ENCODE measurements at regions not wholly inside any gene's neighbourhood (a gene's known extent, or its start where the extent isn't known, plus 50 kb on each side); places are given as distances from the start of the nearest gene placed in this dataset.

- Histone ChIP-seq H3K9me3 (ENCODE audit: insufficient read depth, low read depth, low read length) (no peaks in the 10 kb centered on the region), H3K27me3 (ENCODE audit: insufficient read depth, low read length) (no peaks in the 10 kb centered on the region), H3K4ac (ENCODE audit: low read depth, low read length) (no peak overlapping the region), H3K36me3 (ENCODE audit: control insufficient read depth in 1 of 2, insufficient read depth in 2 of 2, low read length in 2 of 2) (no peaks in the 10 kb centered on the region), H3K79me1 (ENCODE audit: low read length) (no peaks in the 10 kb centered on the region), H3K14ac (ENCODE audit: low read length) (no peak overlapping the region), H2BK12ac (ENCODE audit: low read length) (no peak overlapping the region), H3K27ac (ENCODE audit: low read depth, low read length) (no peak overlapping the region), H3K4me1 (ENCODE audit: control insufficient read depth in 1 of 2, insufficient read depth in 2 of 2, low read length in 2 of 2) (no peaks in the 10 kb centered on the region), H4K12ac (ENCODE audit: low read depth, low read length) (no peak overlapping the region), H2AK5ac (ENCODE audit: low read length) (no peak overlapping the region), H4K91ac (ENCODE audit: low read depth, low read length) (no peak overlapping the region), H3K23ac (ENCODE audit: low read length) (no peak overlapping the region), H3K4me3 (ENCODE audit: low read depth, low read length) (no peak overlapping the region), H2BK5ac (ENCODE audit: low read depth, low read length, poor library complexity) (no peak overlapping the region), H3K18ac (ENCODE audit: low read length) (no peak overlapping the region), H3K79me2 (ENCODE audit: control insufficient read depth, insufficient read depth, low read length, poor library complexity) (no peaks in the 10 kb centered on the region), H3K4me2 (ENCODE audit: low read length) (no peak overlapping the region), H2BK120ac (ENCODE audit: insufficient read depth, low read length, poor library complexity) (no peak overlapping the region), H4K8ac (ENCODE audit: low read depth, low read length) (no peak overlapping the region), H3K9ac (ENCODE audit: low read length) (no peak overlapping the region), H2AFZ (ENCODE audit: insufficient read depth, low read length, poor library complexity) (no peak overlapping the region)
- no peak for DNase-seq
- WGBS (ENCODE audit: extremely low coverage, insufficient coverage, insufficient read length) = no CpG with 5 or more reads among the region's 7 CpGs
These were observed 1968.7 kb upstream of the FLRT2 start for GRCh38 chr14:83561261-83561660.

- no peak overlapping the region for H3K18ac ChIP-seq (ENCODE audit: low read length)
These were observed 1963.4 kb upstream of the FLRT2 start for GRCh38 chr14:83566567-83566966.

GRCh38 chr14:83568141-83568540 lies 1961.8 kb upstream of the FLRT2 start:
- Histone ChIP-seq H3K36me3 (ENCODE audit: control insufficient read depth in 1 of 2, insufficient read depth in 2 of 2, low read length in 2 of 2) (no peaks in the 10 kb centered on the region), H2BK120ac (ENCODE audit: insufficient read depth, low read length, poor library complexity) (no peak overlapping the region)
- no CpG with 5 or more reads among the region's 1 CpG for WGBS (ENCODE audit: extremely low coverage, insufficient coverage, insufficient read length)

More at GRCh38 chr14:83566567-83566966, 1963.4 kb upstream of the FLRT2 start:
- Histone ChIP-seq H4K91ac (ENCODE audit: low read depth, low read length) (no peak overlapping the region), H3K4ac (ENCODE audit: low read depth, low read length) (no peak overlapping the region), H2BK5ac (ENCODE audit: low read depth, low read length, poor library complexity) (no peak overlapping the region), H3K4me3 (ENCODE audit: low read depth, low read length) (no peak overlapping the region), H3K4me1 (ENCODE audit: control insufficient read depth in 1 of 2, insufficient read depth in 2 of 2, low read length in 2 of 2) (no peaks in the 10 kb centered on the region), H2AK5ac (ENCODE audit: low read length) (no peak overlapping the region), H3K79me1 (ENCODE audit: low read length) (no peaks in the 10 kb centered on the region), H3K4me2 (ENCODE audit: low read length) (no peak overlapping the region), H2BK12ac (ENCODE audit: low read length) (no peak overlapping the region), H3K9me3 (ENCODE audit: insufficient read depth, low read depth, low read length) (no peaks in the 10 kb centered on the region), H4K8ac (ENCODE audit: low read depth, low read length) (no peak overlapping the region), H3K23ac (ENCODE audit: low read length) (no peak overlapping the region), H3K36me3 (ENCODE audit: control insufficient read depth in 1 of 2, insufficient read depth in 2 of 2, low read length in 2 of 2) (no peaks in the 10 kb centered on the region), H3K79me2 (ENCODE audit: control insufficient read depth, insufficient read depth, low read length, poor library complexity) (no peaks in the 10 kb centered on the region), H3K27ac (ENCODE audit: low read depth, low read length) (no peak overlapping the region), H4K12ac (ENCODE audit: low read depth, low read length) (no peak overlapping the region), H2BK120ac (ENCODE audit: insufficient read depth, low read length, poor library complexity) (no peak overlapping the region), H2AFZ (ENCODE audit: insufficient read depth, low read length, poor library complexity) (no peak overlapping the region), H3K27me3 (ENCODE audit: insufficient read depth, low read length) (no peaks in the 10 kb centered on the region), H3K14ac (ENCODE audit: low read length) (no peak overlapping the region), H3K9ac (ENCODE audit: low read length) (no peak overlapping the region)
- WGBS (ENCODE audit: extremely low coverage, insufficient coverage, insufficient read length) = no CpG with 5 or more reads among the region's 1 CpG
- DNase-seq = no peak

GRCh38 chr14:83575301-83575700 lies 1954.6 kb upstream of the FLRT2 start:
- no peak overlapping the region for H2AK5ac ChIP-seq (ENCODE audit: low read length)

More at GRCh38 chr14:83568141-83568540, 1961.8 kb upstream of the FLRT2 start:
- H3K4me3 ChIP-seq (ENCODE audit: low read depth, low read length) = no peak overlapping the region
- H4K8ac ChIP-seq (ENCODE audit: low read depth, low read length) = no peak overlapping the region
- H3K23ac ChIP-seq (ENCODE audit: low read length) = no peak overlapping the region
- no peaks in the 10 kb centered on the region for H3K9me3 ChIP-seq (ENCODE audit: insufficient read depth, low read depth, low read length)
- H3K79me1 ChIP-seq (ENCODE audit: low read length) = no peaks in the 10 kb centered on the region
- no peak overlapping the region for H2AFZ ChIP-seq (ENCODE audit: insufficient read depth, low read length, poor library complexity)
- H3K79me2 ChIP-seq (ENCODE audit: control insufficient read depth, insufficient read depth, low read length, poor library complexity) = no peaks in the 10 kb centered on the region
- H2BK12ac ChIP-seq (ENCODE audit: low read length) = no peak overlapping the region
- no peak overlapping the region for H3K27ac ChIP-seq (ENCODE audit: low read depth, low read length)
- H3K14ac ChIP-seq (ENCODE audit: low read length) = no peak overlapping the region
- no peak overlapping the region for H3K18ac ChIP-seq (ENCODE audit: low read length)
- H4K12ac ChIP-seq (ENCODE audit: low read depth, low read length) = no peak overlapping the region
- H3K4me2 ChIP-seq (ENCODE audit: low read length) = no peak overlapping the region
- no peak overlapping the region for H2AK5ac ChIP-seq (ENCODE audit: low read length)
- DNase-seq = no peak
- no peak overlapping the region for H3K4ac ChIP-seq (ENCODE audit: low read depth, low read length)
- H2BK5ac ChIP-seq (ENCODE audit: low read depth, low read length, poor library complexity) = no peak overlapping the region
- no peaks in the 10 kb centered on the region for H3K27me3 ChIP-seq (ENCODE audit: insufficient read depth, low read length)
- no peak overlapping the region for H4K91ac ChIP-seq (ENCODE audit: low read depth, low read length)
- H3K4me1 ChIP-seq (ENCODE audit: control insufficient read depth in 1 of 2, insufficient read depth in 2 of 2, low read length in 2 of 2) = no peaks in the 10 kb centered on the region
- H3K9ac ChIP-seq (ENCODE audit: low read length) = no peak overlapping the region

More at GRCh38 chr14:83575301-83575700, 1954.6 kb upstream of the FLRT2 start:
- H3K4me1 ChIP-seq (ENCODE audit: control insufficient read depth in 1 of 2, insufficient read depth in 2 of 2, low read length in 2 of 2) = no peaks in the 10 kb centered on the region
- H4K91ac ChIP-seq (ENCODE audit: low read depth, low read length) = no peak overlapping the region
- H3K27ac ChIP-seq (ENCODE audit: low read depth, low read length) = no peak overlapping the region
- no peak overlapping the region for H2AFZ ChIP-seq (ENCODE audit: insufficient read depth, low read length, poor library complexity)
- no peaks in the 10 kb centered on the region for H3K79me2 ChIP-seq (ENCODE audit: control insufficient read depth, insufficient read depth, low read length, poor library complexity)
- DNase-seq = no peak
- WGBS (ENCODE audit: extremely low coverage, insufficient coverage, insufficient read length) = 100% methylated on average over 1 of the region's 1 CpG
- no peak overlapping the region for H3K4me2 ChIP-seq (ENCODE audit: low read length)
- H2BK5ac ChIP-seq (ENCODE audit: low read depth, low read length, poor library complexity) = no peak overlapping the region
- H3K18ac ChIP-seq (ENCODE audit: low read length) = no peak overlapping the region
- no peaks in the 10 kb centered on the region for H3K79me1 ChIP-seq (ENCODE audit: low read length)
- H4K8ac ChIP-seq (ENCODE audit: low read depth, low read length) = no peak overlapping the region
- H3K9ac ChIP-seq (ENCODE audit: low read length) = no peak overlapping the region
- H3K23ac ChIP-seq (ENCODE audit: low read length) = no peak overlapping the region
- no peak overlapping the region for H2BK12ac ChIP-seq (ENCODE audit: low read length)
- H3K36me3 ChIP-seq (ENCODE audit: control insufficient read depth in 1 of 2, insufficient read depth in 2 of 2, low read length in 2 of 2) = no peaks in the 10 kb centered on the region
- H3K14ac ChIP-seq (ENCODE audit: low read length) = no peak overlapping the region
- no peak overlapping the region for H3K4ac ChIP-seq (ENCODE audit: low read depth, low read length)
- no peak overlapping the region for H2BK120ac ChIP-seq (ENCODE audit: insufficient read depth, low read length, poor library complexity)
- no peaks in the 10 kb centered on the region for H3K9me3 ChIP-seq (ENCODE audit: insufficient read depth, low read depth, low read length)
- H3K4me3 ChIP-seq (ENCODE audit: low read depth, low read length) = no peak overlapping the region
- no peak overlapping the region for H4K12ac ChIP-seq (ENCODE audit: low read depth, low read length)
- no peaks in the 10 kb centered on the region for H3K27me3 ChIP-seq (ENCODE audit: insufficient read depth, low read length)
